Activated T-helper 17 cell treated with anti-CD3 and anti-CD28 coated beads, Interleukin-2, amount 50 U/mL, for 72 hours (primary cell): ENCODE measurements at regions not wholly inside any gene's neighbourhood (a gene's known extent, or its start where the extent isn't known, plus 50 kb on each side); places are given as distances from the start of the nearest gene placed in this dataset.
"Not testable (repeated sequence)": the region's sequence is repeated elsewhere in the genome, so short reads cannot be mapped to it uniquely, and the experiment has no call there.

Experiments
- ATAC-seq: fragments of 150-1000 bp; cut with Tn5 transposase; replicated peaks from 2 replicates; pipeline ENCODE4 v1.10.0; 2021; ENCODE audit warnings: mild to moderate bottlenecking, moderate library complexity
- H3K27ac Mint-ChIP-seq: one replicate; pipeline ENCODE4 v1.8.0; 2022; ENCODE audit warnings: mixed read lengths
- H3K27me3 Mint-ChIP-seq: one replicate; pipeline ENCODE4 v1.8.0; 2022; ENCODE audit warnings: mixed read lengths
- H3K36me3 Mint-ChIP-seq: one replicate; pipeline ENCODE4 v1.8.0; 2022; ENCODE audit warnings: low read depth, mild to moderate bottlenecking, mixed read lengths
- H3K4me1 Mint-ChIP-seq: one replicate; pipeline ENCODE4 v1.8.0; 2022; ENCODE audit warnings: mixed read lengths
- H3K4me3 Mint-ChIP-seq: one replicate; pipeline ENCODE4 v1.8.0; 2022; ENCODE audit warnings: mild to moderate bottlenecking, mixed read lengths
- H3K9me3 Mint-ChIP-seq: one replicate; pipeline ENCODE4 v1.8.0; 2022; ENCODE audit warnings: mixed read lengths

DNA sequence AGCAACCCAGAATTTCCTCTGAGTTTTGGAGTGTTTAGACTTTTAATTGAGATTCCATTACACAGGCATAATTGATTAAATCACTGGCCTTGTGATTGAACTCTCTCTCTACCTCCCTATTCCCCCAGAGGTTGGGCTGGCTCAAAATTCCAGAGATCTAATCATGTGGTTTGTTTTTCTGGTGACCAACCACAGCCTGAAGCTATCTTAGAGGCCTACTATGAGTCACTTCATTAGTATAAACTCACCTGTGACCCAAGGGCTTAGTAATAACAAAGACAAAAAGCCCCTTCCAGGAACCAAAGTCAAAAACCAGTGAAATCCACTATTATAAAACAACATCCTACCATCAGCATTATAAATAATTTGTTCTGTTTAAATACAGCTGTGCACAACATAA lies 992.5 kb upstream of the CITED2 start:
- Mint-ChIP-seq H3K4me3 (no peak overlapping the region), H3K9me3 (peaks cover 10% of the 10 kb centered on the region), H3K36me3 (no peaks in the 10 kb centered on the region), H3K4me1 (no peaks in the 10 kb centered on the region), H3K27ac (no peak overlapping the region), H3K27me3 (peaks cover 3% of the 10 kb centered on the region)
- ATAC-seq, result no peak

DNA sequence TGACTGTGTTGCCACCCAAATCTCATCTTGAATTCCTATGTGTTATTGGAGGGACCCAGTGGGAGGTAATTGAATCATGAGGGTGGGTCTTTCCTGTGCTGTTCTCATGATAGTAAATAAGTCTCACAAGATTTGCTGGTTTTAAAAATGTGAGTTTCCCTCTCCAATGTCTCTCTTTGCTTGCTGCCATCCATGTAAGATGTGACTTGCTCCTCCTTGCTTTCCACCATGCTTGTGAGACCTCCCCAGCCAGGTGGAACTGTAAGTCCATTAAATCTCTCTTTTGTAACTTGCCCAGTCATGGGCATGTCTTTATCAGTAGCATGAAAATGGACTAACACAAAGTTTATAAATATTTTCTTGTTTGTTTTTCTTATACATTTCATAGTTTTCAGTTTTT lies 990.5 kb upstream of the CITED2 start:
- Mint-ChIP-seq H3K4me1 (no peaks in the 10 kb centered on the region), H3K9me3 (peaks cover 10% of the 10 kb centered on the region), H3K27ac (no peak overlapping the region), H3K27me3 (peaks cover 3% of the 10 kb centered on the region), H3K4me3 (no peak overlapping the region), H3K36me3 (no peaks in the 10 kb centered on the region)
- no peak for ATAC-seq

DNA sequence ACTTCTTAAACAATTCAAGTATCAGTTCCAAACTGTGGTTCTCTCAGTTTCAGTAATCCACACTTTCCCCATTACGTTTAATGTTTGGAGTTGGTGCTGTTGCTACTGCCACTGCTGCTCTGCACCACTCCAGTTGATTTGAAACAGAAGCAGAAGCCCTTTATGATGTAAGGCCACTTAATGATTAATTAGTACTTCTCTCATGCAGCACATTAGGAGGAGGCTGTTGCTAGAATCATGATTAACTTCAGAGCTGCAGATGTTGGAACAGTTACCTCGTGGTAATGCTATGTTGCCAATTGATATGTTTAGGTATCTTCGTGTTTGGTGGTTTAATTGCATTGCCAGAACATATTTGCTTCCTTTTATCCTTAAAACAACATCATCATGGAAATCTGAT lies 986.2 kb upstream of the CITED2 start:
- no peaks in the 10 kb centered on the region for H3K4me1 Mint-ChIP-seq
- no peak for ATAC-seq
- H3K27ac Mint-ChIP-seq, result no peak overlapping the region
- no peaks in the 10 kb centered on the region for H3K36me3 Mint-ChIP-seq
- H3K4me3 Mint-ChIP-seq, result no peak overlapping the region
- H3K9me3 Mint-ChIP-seq, result peaks cover 6% of the 10 kb centered on the region
- H3K27me3 Mint-ChIP-seq, result peaks cover 8% of the 10 kb centered on the region

DNA sequence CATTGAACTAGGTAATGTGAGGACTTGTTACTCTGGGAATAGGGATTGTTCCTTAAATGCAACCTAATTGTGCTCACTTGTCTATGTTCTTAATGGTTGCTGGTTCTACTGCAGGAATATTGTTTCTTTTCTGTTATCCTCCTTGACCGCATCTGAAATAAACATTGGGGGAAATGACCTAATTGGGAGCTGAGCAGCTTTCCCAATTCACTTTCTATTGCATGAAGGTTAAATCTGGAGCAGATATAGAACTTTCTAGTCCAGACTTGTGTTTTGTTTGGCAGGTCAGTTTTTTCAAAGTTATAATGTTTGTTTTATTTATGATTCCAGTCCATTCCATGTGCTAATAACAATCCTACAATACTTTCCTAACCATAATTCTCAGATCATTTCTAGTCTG lies 981.0 kb upstream of the CITED2 start:
- no peaks in the 10 kb centered on the region for H3K36me3 Mint-ChIP-seq
- no peaks in the 10 kb centered on the region for H3K4me1 Mint-ChIP-seq
- H3K4me3 Mint-ChIP-seq, result no peak overlapping the region
- H3K27me3 Mint-ChIP-seq, result peaks cover 15% of the 10 kb centered on the region
- H3K27ac Mint-ChIP-seq, result no peak overlapping the region
- H3K9me3 Mint-ChIP-seq, result no peaks in the 10 kb centered on the region
- ATAC-seq, result no peak

DNA sequence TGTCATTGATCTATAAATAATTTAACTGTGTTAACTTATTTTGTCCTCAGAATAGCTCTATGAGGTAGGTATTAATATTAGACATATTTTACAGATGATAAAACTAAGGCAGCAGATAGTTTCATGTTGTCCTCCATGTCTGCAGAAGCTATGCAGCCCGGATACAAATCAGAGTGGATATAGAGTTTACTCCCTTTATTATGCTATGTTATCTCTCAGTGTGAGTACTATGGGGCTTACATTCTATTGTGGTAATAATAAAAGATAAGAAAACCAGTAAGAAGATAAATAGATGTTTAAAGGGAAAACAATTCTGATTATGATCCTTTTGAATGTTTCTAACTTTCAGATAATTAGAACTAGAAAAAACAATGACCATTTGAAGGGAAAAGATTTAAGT lies 979.8 kb upstream of the CITED2 start:
- no peak overlapping the region for H3K4me3 Mint-ChIP-seq
- no peaks in the 10 kb centered on the region for H3K9me3 Mint-ChIP-seq
- H3K27ac Mint-ChIP-seq, result no peak overlapping the region
- no peak for ATAC-seq
- no peaks in the 10 kb centered on the region for H3K36me3 Mint-ChIP-seq
- H3K27me3 Mint-ChIP-seq, result peaks cover 15% of the 10 kb centered on the region
- H3K4me1 Mint-ChIP-seq, result no peaks in the 10 kb centered on the region

DNA sequence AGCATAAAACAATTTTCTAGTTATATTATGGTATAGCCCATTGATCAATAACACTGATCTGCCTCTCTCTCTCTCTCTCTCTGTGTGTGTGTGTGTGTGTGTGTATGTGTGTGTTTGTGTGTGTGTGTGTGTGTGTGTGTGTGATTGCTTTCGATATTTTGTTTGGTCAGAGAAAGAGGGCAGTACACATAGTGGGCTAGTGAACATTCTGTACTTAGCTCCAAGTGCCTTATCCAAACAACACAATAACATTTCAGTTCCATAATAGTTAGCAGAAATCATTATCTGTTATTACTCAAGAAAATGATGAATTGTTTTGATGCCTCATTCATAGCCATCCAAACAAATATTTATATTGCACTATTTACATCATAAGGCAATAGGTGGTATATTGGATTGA lies 979.1 kb upstream of the CITED2 start:
- ATAC-seq, result no peak
- no peaks in the 10 kb centered on the region for H3K36me3 Mint-ChIP-seq
- H3K4me3 Mint-ChIP-seq, result no peak overlapping the region
- H3K4me1 Mint-ChIP-seq, result no peaks in the 10 kb centered on the region
- H3K27ac Mint-ChIP-seq, result no peak overlapping the region
- H3K9me3 Mint-ChIP-seq, result no peaks in the 10 kb centered on the region
- H3K27me3 Mint-ChIP-seq, result peaks cover 9% of the 10 kb centered on the region

DNA sequence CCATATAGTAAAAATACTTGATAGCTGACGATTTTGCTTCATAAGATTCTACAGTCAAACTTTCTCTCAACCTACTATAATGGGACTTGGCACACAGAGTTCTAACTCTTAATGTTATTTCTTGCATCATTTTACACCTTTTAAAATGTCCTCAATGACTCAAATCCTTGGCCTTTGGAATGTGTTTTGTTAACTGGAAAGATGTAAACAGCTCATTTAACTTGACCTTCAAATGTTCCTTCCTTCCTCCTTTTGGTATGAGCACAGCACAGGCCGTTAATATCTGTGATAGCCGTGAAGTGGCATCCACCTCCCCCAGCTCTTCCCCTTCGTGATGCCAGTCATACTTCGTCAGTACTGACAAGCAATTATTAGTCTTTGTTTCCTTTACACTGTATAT lies 972.0 kb upstream of the CITED2 start:
- Mint-ChIP-seq H3K4me1 (no peaks in the 10 kb centered on the region), H3K27me3 (peaks cover 8% of the 10 kb centered on the region), H3K4me3 (no peak overlapping the region), H3K36me3 (no peaks in the 10 kb centered on the region), H3K27ac (no peak overlapping the region), H3K9me3 (no peaks in the 10 kb centered on the region)
- no peak for ATAC-seq

DNA sequence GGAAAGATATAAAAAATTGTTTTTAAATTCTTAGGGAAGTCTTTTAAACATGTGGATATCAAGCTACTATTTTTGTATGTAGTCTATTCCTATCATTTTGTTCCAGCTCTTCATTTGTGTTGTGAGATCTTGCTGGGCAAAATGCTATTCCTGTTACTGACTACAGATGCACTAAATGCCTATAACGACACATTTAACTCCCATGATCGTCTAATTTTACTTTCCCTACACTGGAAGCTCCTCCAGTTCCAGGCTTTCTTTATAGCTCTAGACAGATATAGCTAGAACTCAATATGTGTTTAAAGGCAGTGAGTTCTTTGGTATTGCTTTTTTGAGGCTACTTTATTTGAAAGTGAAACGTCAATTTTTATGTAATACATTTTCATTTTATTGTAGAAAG lies 971.5 kb upstream of the CITED2 start:
- H3K4me1 Mint-ChIP-seq, result no peaks in the 10 kb centered on the region
- no peaks in the 10 kb centered on the region for H3K9me3 Mint-ChIP-seq
- H3K36me3 Mint-ChIP-seq, result no peaks in the 10 kb centered on the region
- no peak overlapping the region for H3K4me3 Mint-ChIP-seq
- no peak for ATAC-seq
- H3K27ac Mint-ChIP-seq, result no peak overlapping the region
- peaks cover 8% of the 10 kb centered on the region for H3K27me3 Mint-ChIP-seq

DNA sequence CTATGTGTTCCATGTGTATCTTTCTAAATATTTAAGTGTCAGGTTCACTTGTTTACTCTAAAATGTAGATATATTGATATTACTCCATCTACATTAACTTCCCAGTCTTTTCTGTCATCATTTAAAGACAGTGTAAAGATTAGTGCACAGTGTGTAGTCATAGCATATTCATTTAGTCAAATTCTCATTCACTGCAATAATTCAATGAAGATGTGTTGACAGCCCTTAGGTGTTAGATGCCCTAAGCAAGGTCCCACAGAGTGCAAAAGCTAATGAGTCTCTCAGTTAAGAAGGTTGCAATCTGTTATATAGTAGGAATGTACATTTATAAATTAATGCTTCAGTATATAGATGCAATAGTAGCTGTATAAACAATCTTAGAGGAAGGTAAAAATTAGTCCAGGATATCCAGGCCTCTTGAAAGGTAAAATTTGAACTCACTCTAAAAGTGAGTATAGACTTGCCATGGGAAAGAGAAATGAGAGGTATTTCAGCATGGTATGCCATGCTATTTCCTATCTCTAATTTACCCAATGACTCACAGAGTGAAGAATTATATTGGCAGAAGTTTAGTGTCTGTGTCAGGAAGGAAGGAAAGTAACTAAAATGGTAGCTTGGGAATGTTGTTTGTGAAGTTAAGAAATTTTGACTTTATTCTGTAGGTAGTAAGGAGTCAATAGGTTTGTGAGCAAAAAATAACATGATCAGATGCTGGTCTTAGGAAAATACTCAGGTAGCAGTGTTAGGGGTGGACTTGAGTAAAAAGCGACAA lies 969.9 kb upstream of the CITED2 start:
- no peaks in the 10 kb centered on the region for H3K4me1 Mint-ChIP-seq
- peaks cover 8% of the 10 kb centered on the region for H3K27me3 Mint-ChIP-seq
- no peaks in the 10 kb centered on the region for H3K9me3 Mint-ChIP-seq
- H3K27ac Mint-ChIP-seq, result no peak overlapping the region
- H3K36me3 Mint-ChIP-seq, result no peaks in the 10 kb centered on the region
- H3K4me3 Mint-ChIP-seq, result no peak overlapping the region
- ATAC-seq, result no peak

DNA sequence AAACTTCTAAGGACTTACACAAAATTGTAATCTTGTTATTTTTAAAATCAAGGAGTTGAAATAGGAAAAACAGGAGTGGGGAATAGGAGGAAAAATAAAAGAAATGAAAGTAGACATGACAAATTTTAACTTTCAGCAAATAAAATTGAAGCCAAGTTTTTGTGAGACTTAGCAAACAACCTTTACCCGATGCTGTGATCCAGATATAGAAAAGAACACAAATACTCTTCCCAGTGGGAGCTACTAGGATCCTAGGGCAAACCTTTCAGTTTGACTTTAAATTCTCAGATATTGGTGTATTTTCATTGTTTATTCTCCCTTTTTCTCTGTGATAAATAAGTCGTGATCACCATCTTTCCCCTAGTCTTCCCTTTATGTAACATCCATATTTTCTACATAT lies 968.7 kb upstream of the CITED2 start:
- no peaks in the 10 kb centered on the region for H3K4me1 Mint-ChIP-seq
- no peaks in the 10 kb centered on the region for H3K9me3 Mint-ChIP-seq
- H3K4me3 Mint-ChIP-seq, result no peak overlapping the region
- no peak overlapping the region for H3K27ac Mint-ChIP-seq
- H3K27me3 Mint-ChIP-seq, result peaks cover 9% of the 10 kb centered on the region
- ATAC-seq, result no peak
- H3K36me3 Mint-ChIP-seq, result no peaks in the 10 kb centered on the region

DNA sequence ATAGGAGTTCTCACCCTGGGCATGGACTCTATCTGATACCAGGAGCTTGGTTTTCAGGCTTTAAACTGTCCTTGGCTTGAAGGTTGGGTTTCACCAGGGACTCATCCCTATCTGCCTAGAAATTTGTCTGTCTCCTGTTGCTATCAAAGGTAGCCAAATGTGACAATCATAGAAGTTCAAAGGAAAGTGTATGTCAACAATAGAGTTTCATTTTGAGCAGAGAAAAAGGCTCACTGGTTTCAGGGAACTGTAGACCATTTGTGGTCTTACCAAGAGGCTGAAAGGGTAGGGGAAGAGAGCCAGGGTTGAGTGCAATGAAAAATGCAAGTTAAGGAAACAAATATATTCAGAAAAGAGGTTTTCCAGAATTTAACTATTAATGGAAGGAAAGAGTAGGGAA lies 966.8 kb upstream of the CITED2 start:
- H3K4me3 Mint-ChIP-seq, result no peak overlapping the region
- no peak for ATAC-seq
- H3K27me3 Mint-ChIP-seq, result peaks cover 6% of the 10 kb centered on the region
- H3K27ac Mint-ChIP-seq, result no peak overlapping the region
- H3K9me3 Mint-ChIP-seq, result no peaks in the 10 kb centered on the region
- H3K4me1 Mint-ChIP-seq, result no peaks in the 10 kb centered on the region
- no peaks in the 10 kb centered on the region for H3K36me3 Mint-ChIP-seq

DNA sequence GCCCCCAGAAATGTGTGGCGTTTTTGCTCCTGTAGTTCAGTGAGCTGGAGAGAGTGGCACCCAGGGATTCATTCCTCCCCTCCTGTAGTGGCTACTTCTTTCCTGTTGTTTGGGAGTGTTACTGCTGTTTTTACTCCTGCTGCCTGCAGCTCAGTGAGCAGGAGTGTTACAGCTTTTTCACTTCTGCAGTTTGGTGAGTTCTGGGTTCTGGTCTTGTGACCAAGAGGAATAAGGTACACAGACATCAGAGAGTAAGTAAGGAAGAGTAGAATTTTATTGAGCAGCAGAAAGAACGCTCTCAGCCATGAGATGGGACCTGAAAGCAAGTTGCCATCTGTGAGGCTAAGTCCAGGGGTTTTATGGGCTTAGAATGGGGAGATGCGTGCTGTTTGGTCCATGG lies 966.3 kb upstream of the CITED2 start:
- no peaks in the 10 kb centered on the region for H3K4me1 Mint-ChIP-seq
- peaks cover 6% of the 10 kb centered on the region for H3K27me3 Mint-ChIP-seq
- no peak for ATAC-seq
- H3K9me3 Mint-ChIP-seq, result no peaks in the 10 kb centered on the region
- H3K27ac Mint-ChIP-seq, result no peak overlapping the region
- H3K4me3 Mint-ChIP-seq, result no peak overlapping the region
- no peaks in the 10 kb centered on the region for H3K36me3 Mint-ChIP-seq

DNA sequence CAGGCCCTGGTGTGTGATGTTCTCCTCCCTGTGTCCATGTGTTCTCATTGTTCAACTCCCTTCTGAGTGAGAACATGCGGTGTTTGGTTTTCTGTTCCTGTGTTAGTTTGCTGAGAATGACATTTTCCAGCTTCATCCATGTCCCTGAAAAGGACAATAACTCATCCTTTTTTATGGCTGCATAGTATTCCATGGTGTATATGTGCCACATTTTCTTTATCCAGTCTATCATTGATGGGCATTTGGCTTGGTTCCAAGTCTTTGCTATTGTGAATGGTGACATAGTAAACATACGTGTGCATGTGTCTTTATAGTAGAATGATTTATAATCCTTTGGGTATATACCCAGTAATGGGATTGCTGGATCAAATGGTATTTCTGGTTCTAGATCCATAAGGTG lies 964.6 kb upstream of the CITED2 start:
- not testable (repeated sequence) for H3K36me3 Mint-ChIP-seq, H3K9me3 Mint-ChIP-seq, H3K4me3 Mint-ChIP-seq, H3K4me1 Mint-ChIP-seq, H3K27ac Mint-ChIP-seq, H3K27me3 Mint-ChIP-seq, ATAC-seq

DNA sequence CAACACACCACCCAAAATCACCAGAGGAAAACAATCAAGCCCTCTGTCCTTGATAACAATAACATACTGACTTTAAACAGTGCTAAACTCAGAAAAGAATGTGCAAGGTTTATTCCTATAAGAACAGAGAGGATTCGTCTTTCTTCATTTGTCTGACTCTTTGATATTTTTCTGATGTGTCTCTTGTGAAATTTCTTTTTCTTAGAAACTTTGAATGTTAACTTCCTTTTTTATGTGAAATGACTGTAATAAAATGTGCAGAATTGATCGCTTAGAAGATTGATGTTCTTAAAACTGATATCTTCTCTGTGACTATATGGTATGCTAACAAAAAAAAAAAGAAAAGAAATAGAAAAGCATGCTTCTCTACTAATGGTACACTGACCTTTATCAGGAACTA lies 947.4 kb upstream of the CITED2 start:
- H3K4me3 Mint-ChIP-seq, result no peak overlapping the region
- peaks cover 7% of the 10 kb centered on the region for H3K9me3 Mint-ChIP-seq
- H3K4me1 Mint-ChIP-seq, result no peaks in the 10 kb centered on the region
- no peaks in the 10 kb centered on the region for H3K36me3 Mint-ChIP-seq
- no peaks in the 10 kb centered on the region for H3K27me3 Mint-ChIP-seq
- no peak for ATAC-seq
- no peak overlapping the region for H3K27ac Mint-ChIP-seq

DNA sequence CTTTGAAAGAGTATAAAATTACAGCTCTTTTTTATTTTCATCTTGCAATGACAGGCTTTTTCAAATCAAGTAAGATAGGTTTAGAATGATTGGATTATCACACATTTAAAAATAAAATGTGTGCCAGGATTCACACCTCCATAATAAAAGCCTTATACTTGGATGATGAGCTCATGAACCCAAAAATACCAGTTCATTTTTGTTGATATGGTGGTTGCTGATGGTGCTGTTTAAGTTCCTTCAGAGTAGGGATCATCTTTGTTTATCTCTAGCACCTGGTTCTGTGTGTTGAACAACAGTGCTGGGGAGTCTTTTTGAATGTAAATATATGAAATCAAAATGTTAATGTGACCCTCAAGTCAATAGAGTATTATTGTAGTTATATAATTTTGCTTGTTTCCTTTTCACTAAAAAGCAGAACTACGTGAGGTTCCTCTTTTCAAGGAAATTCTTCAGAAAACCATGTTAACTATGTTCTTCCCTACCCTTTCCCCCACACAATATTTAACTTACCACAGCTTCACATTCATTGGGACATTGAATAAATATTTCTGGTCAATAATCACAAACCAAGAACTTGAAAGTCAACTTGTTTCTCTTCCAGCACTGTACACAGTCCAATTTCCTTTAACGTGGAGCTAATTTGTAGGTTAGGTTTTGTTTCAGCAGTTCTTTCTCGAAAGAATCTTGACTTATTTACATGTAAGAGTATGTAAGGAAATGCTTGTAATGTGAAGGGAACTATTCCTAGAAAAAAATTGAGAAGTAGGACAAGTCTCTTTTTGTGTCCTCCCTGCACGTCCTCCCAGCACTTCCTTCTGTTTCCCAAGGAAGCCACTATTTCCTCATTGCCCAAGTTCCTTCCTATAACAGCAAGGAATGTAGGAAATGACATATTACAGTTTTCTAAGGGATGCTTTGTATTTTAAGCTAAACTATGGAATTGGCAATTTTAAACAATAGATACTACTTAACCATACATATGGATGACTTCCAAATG lies 945.9 kb upstream of the CITED2 start:
- Mint-ChIP-seq H3K9me3 (no peaks in the 10 kb centered on the region), H3K36me3 (no peaks in the 10 kb centered on the region), H3K4me3 (no peak overlapping the region), H3K27me3 (no peaks in the 10 kb centered on the region), H3K4me1 (no peaks in the 10 kb centered on the region), H3K27ac (no peak overlapping the region)
- no peak for ATAC-seq
